ENCODE measurements at regions not wholly inside any gene's neighbourhood (a gene's known extent, or its start where the extent isn't known, plus 50 kb on each side); places are given as distances from the start of the nearest gene placed in this dataset.
A peak's percentile ranks its signal among the peaks of the same experiment; 100 is the strongest.

GRCh38 chr2:12240206-12240605 is 476.5 kb upstream of the TRIB2 start:
- Histone ChIP-seq H2AFZ (replicated peaks) (no peak overlapping the region), H3K36me3 (no peaks in the 10 kb centered on the region), H3K27me3 (no peaks in the 10 kb centered on the region), H3K9ac (no peak overlapping the region), H3K27ac (no peak overlapping the region), H3F3A (ENCODE audit: low read depth) (no peaks in the 10 kb centered on the region), H3K79me2 (ENCODE audit: low read depth) (no peaks in the 10 kb centered on the region), H3K9me3 (ENCODE audit: low read depth) (no peaks in the 10 kb centered on the region), H3K4me2 (no peak overlapping the region), H4K20me1 (ENCODE audit: low read depth) (no peaks in the 10 kb centered on the region), H3K4me1 (no peaks in the 10 kb centered on the region), H3K4me3 (no peak overlapping the region)
- Mint-ChIP-seq H3K4me3 (no peak overlapping the region), H3K4me1 (no peaks in the 10 kb centered on the region), H3K9me3 (no peaks in the 10 kb centered on the region), H3K27me3 (ENCODE audit: insufficient read depth, low read depth) (no peaks in the 10 kb centered on the region), H3K27ac (no peak overlapping the region), H3K36me3 (no peaks in the 10 kb centered on the region)
- no peak for DNase-seq (ENCODE audit: low spot score)
- TF ChIP-seq EZH2phosphoT487 (IDR thresholded peaks at IDR 0.05) (no peak), EZH2 (IDR thresholded peaks at IDR 0.05) (no peak), CTCF (IDR thresholded peaks at IDR 0.05) (no peak)

- Mint-ChIP-seq H3K4me3 (no peak overlapping the region), H3K4me1 (no peaks in the 10 kb centered on the region), H3K36me3 (no peaks in the 10 kb centered on the region), H3K27ac (no peak overlapping the region), H3K9me3 (no peaks in the 10 kb centered on the region), H3K27me3 (ENCODE audit: insufficient read depth, low read depth) (no peaks in the 10 kb centered on the region)
- H3K9ac ChIP-seq, result no peak overlapping the region
- no peak overlapping the region for H3K4me2 ChIP-seq
- no peaks in the 10 kb centered on the region for H3K4me1 ChIP-seq
- H3K27ac ChIP-seq, result no peak overlapping the region
- H3K9me3 ChIP-seq (ENCODE audit: low read depth), result no peaks in the 10 kb centered on the region
- H4K20me1 ChIP-seq (ENCODE audit: low read depth), result no peaks in the 10 kb centered on the region
- H3K27me3 ChIP-seq, result no peaks in the 10 kb centered on the region
- H3F3A ChIP-seq (ENCODE audit: low read depth), result no peaks in the 10 kb centered on the region
- no peaks in the 10 kb centered on the region for H3K36me3 ChIP-seq
- no peak overlapping the region for H3K4me3 ChIP-seq
- no peaks in the 10 kb centered on the region for H3K79me2 ChIP-seq (ENCODE audit: low read depth)
- no peak for DNase-seq (ENCODE audit: low spot score)
- TF ChIP-seq EZH2 (IDR thresholded peaks at IDR 0.05), result no peak
- no peak for TF ChIP-seq EZH2phosphoT487 (IDR thresholded peaks at IDR 0.05)
- no peak for TF ChIP-seq CTCF (IDR thresholded peaks at IDR 0.05)
- peak overlapping the region; percentile 52 for H2AFZ ChIP-seq (replicated peaks)
Observed at GRCh38 chr2:12243381-12243780, 473.4 kb upstream of the TRIB2 start.

GRCh38 chr2:12244070-12244469 is 472.7 kb upstream of the TRIB2 start:
- TF ChIP-seq EZH2 (IDR thresholded peaks at IDR 0.05), result no peak
- no peak for TF ChIP-seq CTCF (IDR thresholded peaks at IDR 0.05)
- TF ChIP-seq EZH2phosphoT487 (IDR thresholded peaks at IDR 0.05), result no peak
- H3K9me3 ChIP-seq (ENCODE audit: low read depth), result no peaks in the 10 kb centered on the region
- DNase-seq (ENCODE audit: low spot score), result no peak
- Mint-ChIP-seq H3K4me3 (no peak overlapping the region), H3K27me3 (ENCODE audit: insufficient read depth, low read depth) (no peaks in the 10 kb centered on the region), H3K9me3 (no peaks in the 10 kb centered on the region), H3K4me1 (no peaks in the 10 kb centered on the region), H3K27ac (no peak overlapping the region), H3K36me3 (no peaks in the 10 kb centered on the region)
- H3K4me1 ChIP-seq, result no peaks in the 10 kb centered on the region
- H4K20me1 ChIP-seq (ENCODE audit: low read depth), result no peaks in the 10 kb centered on the region
- H3K4me2 ChIP-seq, result no peak overlapping the region
- no peaks in the 10 kb centered on the region for H3K36me3 ChIP-seq
- no peaks in the 10 kb centered on the region for H3F3A ChIP-seq (ENCODE audit: low read depth)
- H2AFZ ChIP-seq (replicated peaks), result no peak overlapping the region
- no peaks in the 10 kb centered on the region for H3K27me3 ChIP-seq
- no peak overlapping the region for H3K27ac ChIP-seq
- H3K4me3 ChIP-seq, result no peak overlapping the region
- no peak overlapping the region for H3K9ac ChIP-seq
- no peaks in the 10 kb centered on the region for H3K79me2 ChIP-seq (ENCODE audit: low read depth)

- Mint-ChIP-seq H3K36me3 (no peaks in the 10 kb centered on the region), H3K27ac (no peak overlapping the region)
- TF ChIP-seq EZH2phosphoT487 (IDR thresholded peaks at IDR 0.05), result no peak
- no peak for TF ChIP-seq CTCF (IDR thresholded peaks at IDR 0.05)
- no peak for TF ChIP-seq EZH2 (IDR thresholded peaks at IDR 0.05)
Observed at GRCh38 chr2:12251121-12251520, 465.6 kb upstream of the TRIB2 start.

More at GRCh38 chr2:12251121-12251520, 465.6 kb upstream of the TRIB2 start:
- no peak overlapping the region for H3K4me3 Mint-ChIP-seq
- peaks cover 2% of the 10 kb centered on the region for H3K4me1 Mint-ChIP-seq
- Histone ChIP-seq H3F3A (ENCODE audit: low read depth) (no peaks in the 10 kb centered on the region), H3K27ac (no peak overlapping the region), H3K79me2 (ENCODE audit: low read depth) (no peaks in the 10 kb centered on the region), H3K4me1 (peaks cover 5% of the 10 kb centered on the region), H3K4me2 (no peak overlapping the region), H3K9ac (no peak overlapping the region), H2AFZ (replicated peaks) (no peak overlapping the region), H3K9me3 (ENCODE audit: low read depth) (no peaks in the 10 kb centered on the region), H3K4me3 (no peak overlapping the region), H3K27me3 (no peaks in the 10 kb centered on the region), H3K36me3 (no peaks in the 10 kb centered on the region), H4K20me1 (ENCODE audit: low read depth) (no peaks in the 10 kb centered on the region)
- no peaks in the 10 kb centered on the region for H3K27me3 Mint-ChIP-seq (ENCODE audit: insufficient read depth, low read depth)
- H3K9me3 Mint-ChIP-seq, result no peaks in the 10 kb centered on the region
- no peak for DNase-seq (ENCODE audit: low spot score)
